Activated CD4-positive, alpha-beta memory T cell treated with anti-CD3 and anti-CD28 coated beads for 36 hours (primary cell): ENCODE measurements at regions not wholly inside any gene's neighbourhood (a gene's known extent, or its start where the extent isn't known, plus 50 kb on each side); places are given as distances from the start of the nearest gene placed in this dataset.

Source experiments
- CTCF ChIA-PET: fragments of 350-600 bp; sonication (Branson Sonifier 250); formaldehyde crosslinking; loops from one replicate; lab custom pipeline; 2021; ENCODE audit warnings: antibody characterized with exemption, inconsistent platforms; lab: Charles Lee
- POLR2A ChIA-PET: fragments of 350-600 bp; sonication (Branson Sonifier 250); formaldehyde crosslinking; loops from one replicate; lab custom pipeline; 2021; ENCODE audit warnings: antibody characterized with exemption; lab: Charles Lee
- DNase-seq: peaks from one replicate; pipeline ENCODE4 v3.0.0-alpha.2; 2020
- H3K27ac Mint-ChIP-seq: one replicate; pipeline ENCODE4 v1.8.0; 2021; ENCODE audit warnings: mixed read lengths
- H3K27me3 Mint-ChIP-seq: one replicate; pipeline ENCODE4 v1.8.0; 2021; ENCODE audit warnings: mixed read lengths
- H3K36me3 Mint-ChIP-seq: one replicate; pipeline ENCODE4 v1.8.0; 2021; ENCODE audit warnings: mixed read lengths
- H3K4me1 Mint-ChIP-seq: one replicate; pipeline ENCODE4 v1.8.0; 2021; ENCODE audit warnings: low read depth, mixed read lengths
- H3K4me3 Mint-ChIP-seq: one replicate; pipeline ENCODE4 v1.8.0; 2021; ENCODE audit warnings: mild to moderate bottlenecking, mixed read lengths
- H3K9me3 Mint-ChIP-seq: one replicate; pipeline ENCODE4 v1.8.0; 2021; ENCODE audit warnings: mixed read lengths
- intact Hi-C: fragments of 100-400 bp; cut with micrococcal nuclease; formaldehyde crosslinking; loops from one replicate; pipeline ENCODE4 v1.15.1; 2023

DNA sequence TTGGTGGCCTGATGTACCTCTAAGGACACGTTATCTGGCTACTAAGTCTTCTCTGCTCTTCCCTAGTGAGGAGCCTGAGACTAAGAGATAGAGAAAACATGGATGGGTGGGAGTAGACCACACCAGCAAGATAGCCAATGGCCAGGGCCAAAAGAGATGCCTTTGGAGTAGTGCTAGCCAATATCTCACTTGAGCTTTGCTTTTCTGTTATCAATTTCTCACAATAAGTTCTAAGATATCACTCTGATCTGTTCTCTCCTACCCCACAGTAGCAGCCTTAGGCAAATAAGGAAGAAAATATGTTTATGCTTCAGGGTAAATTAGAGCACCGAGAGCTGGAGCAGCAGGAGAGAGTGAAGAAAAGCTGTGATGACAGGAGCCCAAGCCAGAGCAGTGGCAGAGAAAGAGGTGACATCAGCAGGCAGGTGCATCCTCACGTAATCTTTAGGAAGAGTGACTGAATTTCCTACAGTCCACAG is 343.9 kb upstream of the NOCT start:
- no peak overlapping the region for H3K4me3 Mint-ChIP-seq
- H3K27ac Mint-ChIP-seq: no peak overlapping the region
- H3K27me3 Mint-ChIP-seq: no peaks in the 10 kb centered on the region
- ChIA-PET CTCF (no interaction called here), POLR2A (no interaction called here)
- no peaks in the 10 kb centered on the region for H3K36me3 Mint-ChIP-seq
- no peak for DNase-seq
- H3K4me1 Mint-ChIP-seq: no peaks in the 10 kb centered on the region
- intact Hi-C loops: no loop called here
- H3K9me3 Mint-ChIP-seq: no peaks in the 10 kb centered on the region

DNA sequence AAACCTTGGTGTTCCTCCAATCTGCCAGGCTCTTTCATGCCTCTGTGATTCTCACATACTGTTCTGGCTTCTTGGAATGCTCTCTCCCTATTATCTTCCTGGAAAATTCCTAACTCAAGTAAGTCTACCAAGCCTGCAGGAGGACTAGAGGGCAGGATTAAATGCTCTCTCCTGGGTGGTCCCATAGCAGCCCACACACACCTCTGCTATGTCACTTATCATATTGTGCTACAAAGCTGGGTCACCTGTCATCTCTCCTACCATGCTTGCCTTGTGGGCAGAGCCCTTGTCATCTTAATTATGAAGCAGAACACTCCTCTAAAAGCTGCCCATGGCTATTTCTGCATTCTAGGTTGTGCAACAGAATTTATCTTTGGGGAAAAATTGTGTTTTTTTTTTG is 344.5 kb upstream of the NOCT start:
- Mint-ChIP-seq H3K36me3 (no peaks in the 10 kb centered on the region), H3K27ac (no peak overlapping the region), H3K27me3 (no peaks in the 10 kb centered on the region), H3K4me3 (no peak overlapping the region), H3K4me1 (no peaks in the 10 kb centered on the region), H3K9me3 (no peaks in the 10 kb centered on the region)
- ChIA-PET POLR2A (no interaction called here), CTCF (interaction anchor here (0.6 kb wide), 1 partner anchor 108 kb away, joined by 3 read pairs; no protein-coding TSS in a partner anchor)
- DNase-seq: no peak
- intact Hi-C loops: no loop called here

DNA sequence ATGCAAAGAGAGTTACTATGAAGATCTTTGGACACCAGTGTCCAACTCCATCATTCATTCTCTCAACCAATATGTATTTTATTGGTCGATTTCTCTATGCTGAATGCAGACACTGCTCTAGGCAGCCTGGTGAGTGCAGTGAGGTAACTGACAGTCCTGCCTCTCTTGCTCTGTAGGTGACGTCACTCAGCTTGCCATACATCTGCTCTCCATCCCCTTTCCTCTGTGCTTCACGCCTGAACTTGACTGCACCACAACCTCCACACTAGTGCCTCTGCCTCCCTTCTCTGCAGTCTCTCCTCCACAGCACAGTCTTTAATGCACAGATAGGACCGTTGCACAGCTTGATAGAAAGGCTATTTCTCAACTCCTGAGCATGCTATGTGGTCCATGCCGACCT is 344.9 kb upstream of the NOCT start:
- Mint-ChIP-seq H3K4me3 (no peak overlapping the region), H3K27ac (no peak overlapping the region), H3K9me3 (no peaks in the 10 kb centered on the region), H3K36me3 (no peaks in the 10 kb centered on the region), H3K27me3 (no peaks in the 10 kb centered on the region), H3K4me1 (no peaks in the 10 kb centered on the region)
- DNase-seq: no peak
- POLR2A ChIA-PET: no interaction called here
- CTCF ChIA-PET: interaction anchor here (0.6 to 1.0 kb wide), 2 partner anchors 11 to 107 kb away, joined by 3 read pairs; no protein-coding TSS in a partner anchor
- intact Hi-C loops: no loop called here

DNA sequence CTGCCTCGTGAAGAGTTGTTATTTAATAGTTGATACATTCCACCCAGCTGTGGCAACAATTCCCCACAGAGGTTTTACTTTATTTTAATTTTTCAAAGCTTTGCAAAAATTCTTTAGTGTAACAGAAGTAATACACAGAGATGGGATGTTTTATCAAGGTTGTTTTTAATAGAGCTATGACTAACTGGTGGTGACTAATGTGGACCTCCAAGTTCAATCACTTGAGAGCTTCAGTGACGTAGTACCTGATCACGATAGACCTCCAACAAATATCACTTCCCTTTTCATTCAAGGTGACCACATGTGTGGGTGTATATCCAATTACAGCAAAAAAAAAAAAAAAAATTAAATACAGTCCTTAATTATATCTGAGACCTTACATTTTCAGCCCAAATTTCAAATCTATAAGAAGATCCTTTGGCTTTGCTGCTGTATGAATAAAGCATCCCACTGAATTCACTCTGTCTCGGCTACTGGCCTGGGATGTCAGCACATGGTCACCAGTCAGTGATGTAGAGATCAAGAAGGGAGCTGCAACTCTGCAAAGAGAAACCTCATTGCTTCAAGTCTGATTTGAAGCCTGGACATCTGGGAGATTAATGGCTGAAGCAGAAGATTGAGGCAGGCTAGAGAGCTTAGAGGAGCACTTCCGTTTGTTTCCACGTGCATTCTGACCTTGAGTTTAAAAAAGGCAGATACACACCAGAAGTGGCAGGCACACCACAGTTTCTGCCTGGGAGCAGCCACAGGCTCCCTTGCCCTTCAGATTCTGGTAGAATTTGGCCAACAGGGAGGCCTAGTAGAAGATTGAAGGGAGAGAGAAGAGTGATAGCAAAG is 345.9 kb upstream of the NOCT start:
- Mint-ChIP-seq H3K4me1 (no peaks in the 10 kb centered on the region), H3K4me3 (no peak overlapping the region), H3K27ac (no peak overlapping the region), H3K27me3 (no peaks in the 10 kb centered on the region), H3K36me3 (no peaks in the 10 kb centered on the region), H3K9me3 (no peaks in the 10 kb centered on the region)
- DNase-seq: no peak
- POLR2A ChIA-PET: no interaction called here
- intact Hi-C loops: no loop called here
- CTCF ChIA-PET: interaction anchor here (0.8 to 1.0 kb wide), 2 partner anchors 11 to 12 kb away, joined by 3 read pairs; no protein-coding TSS in a partner anchor

DNA sequence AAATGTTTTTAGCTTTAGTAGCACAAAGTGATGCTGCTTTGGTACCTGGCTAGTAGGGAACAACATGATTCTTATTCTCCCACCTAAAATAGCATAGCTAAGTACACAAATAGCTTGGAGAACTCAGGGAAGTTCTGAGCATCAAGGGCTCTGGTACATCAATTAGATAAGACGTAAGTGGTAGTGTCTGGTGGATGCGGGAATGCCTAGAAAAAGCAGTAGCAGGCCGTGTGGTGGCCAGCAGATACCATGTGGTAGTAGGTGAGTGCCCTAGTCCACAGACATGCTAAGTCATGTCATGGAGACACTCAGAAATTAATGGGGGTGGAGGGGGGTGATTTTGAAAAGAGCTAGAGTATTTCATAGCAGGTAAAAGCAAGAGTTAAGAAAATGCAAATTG is 347.3 kb upstream of the NOCT start:
- no peaks in the 10 kb centered on the region for H3K4me1 Mint-ChIP-seq
- H3K27ac Mint-ChIP-seq: no peak overlapping the region
- intact Hi-C loops: no loop called here
- CTCF ChIA-PET: no interaction called here
- H3K4me3 Mint-ChIP-seq: no peak overlapping the region
- POLR2A ChIA-PET: no interaction called here
- no peaks in the 10 kb centered on the region for H3K27me3 Mint-ChIP-seq
- no peaks in the 10 kb centered on the region for H3K36me3 Mint-ChIP-seq
- H3K9me3 Mint-ChIP-seq: no peaks in the 10 kb centered on the region
- DNase-seq: no peak

DNA sequence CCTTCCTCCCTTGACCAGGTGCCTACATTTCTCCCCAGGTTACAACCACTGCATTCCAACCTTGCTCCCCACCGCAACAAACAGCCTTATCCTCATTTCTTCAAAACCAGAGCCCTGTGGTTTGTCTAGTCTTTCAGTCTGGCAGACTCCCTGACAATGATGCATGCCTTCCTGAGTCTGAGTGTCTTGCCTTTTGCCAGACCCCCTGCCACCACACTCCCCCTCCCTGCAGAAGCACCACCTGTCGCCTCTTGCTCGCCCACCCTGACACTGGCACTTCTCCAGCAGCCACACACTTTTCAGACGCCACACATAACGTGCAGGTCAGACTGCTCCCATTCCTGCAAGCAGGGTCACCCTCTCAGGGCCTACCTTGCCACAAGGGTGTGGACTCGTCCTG is 349.2 kb upstream of the NOCT start:
- intact Hi-C loops: no loop called here
- CTCF ChIA-PET: no interaction called here
- no peaks in the 10 kb centered on the region for H3K36me3 Mint-ChIP-seq

DNA sequence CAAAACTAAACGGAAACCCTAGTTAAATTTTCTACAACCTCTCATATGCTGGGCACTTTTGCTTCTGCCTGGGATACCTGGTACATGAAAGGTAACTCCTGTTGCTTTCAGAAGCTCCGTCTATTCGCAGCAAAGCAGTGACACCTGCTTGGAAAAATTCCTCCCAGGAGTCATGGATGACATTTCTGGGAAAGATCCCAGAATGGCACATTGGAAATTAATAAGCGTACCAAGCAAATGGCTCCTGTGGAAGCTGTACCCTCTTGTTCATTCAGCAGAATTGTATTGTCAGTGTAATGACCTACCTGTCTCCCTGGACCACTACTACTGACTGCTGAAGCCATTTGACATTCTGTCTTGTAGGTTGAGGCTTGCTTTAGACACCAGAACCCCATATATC is 349.7 kb upstream of the NOCT start:
- CTCF ChIA-PET: no interaction called here
- H3K4me3 Mint-ChIP-seq: no peak overlapping the region
- intact Hi-C loops: no loop called here

More for the DNA sequence above, 349.2 kb upstream of the NOCT start:
- no peak overlapping the region for H3K27ac Mint-ChIP-seq
- POLR2A ChIA-PET: no interaction called here
- H3K4me1 Mint-ChIP-seq: no peaks in the 10 kb centered on the region
- DNase-seq: no peak
- H3K9me3 Mint-ChIP-seq: no peaks in the 10 kb centered on the region
- H3K27me3 Mint-ChIP-seq: no peaks in the 10 kb centered on the region
- H3K4me3 Mint-ChIP-seq: no peak overlapping the region

DNA sequence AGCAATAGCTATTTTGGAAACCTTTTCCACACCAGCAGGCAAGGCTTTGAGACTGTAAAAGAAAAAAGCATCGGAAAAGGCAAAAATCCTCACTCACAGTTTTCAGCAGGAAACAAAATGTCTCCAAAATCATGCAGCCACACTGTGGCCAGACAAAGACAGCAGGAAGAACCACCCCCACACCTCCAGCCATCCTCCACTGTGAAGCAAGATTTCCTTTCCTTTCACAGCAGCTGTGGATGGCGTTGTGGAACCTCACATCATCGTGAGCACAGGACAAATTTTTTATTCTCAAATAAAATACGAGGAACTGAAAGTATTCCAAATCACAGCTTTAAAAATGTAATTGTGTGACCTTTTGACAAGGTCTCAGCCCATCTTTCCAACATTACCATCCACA is 351.7 kb upstream of the NOCT start:
- Mint-ChIP-seq H3K27ac (no peak overlapping the region), H3K36me3 (no peaks in the 10 kb centered on the region), H3K9me3 (no peaks in the 10 kb centered on the region), H3K27me3 (no peaks in the 10 kb centered on the region), H3K4me3 (no peak overlapping the region), H3K4me1 (no peaks in the 10 kb centered on the region)
- ChIA-PET CTCF (no interaction called here), POLR2A (no interaction called here)
- intact Hi-C loops: no loop called here
- no peak for DNase-seq

More for the DNA sequence above, 349.7 kb upstream of the NOCT start:
- Mint-ChIP-seq H3K36me3 (no peaks in the 10 kb centered on the region), H3K9me3 (no peaks in the 10 kb centered on the region), H3K27ac (no peak overlapping the region), H3K4me1 (no peaks in the 10 kb centered on the region), H3K27me3 (no peaks in the 10 kb centered on the region)
- POLR2A ChIA-PET: no interaction called here
- DNase-seq: no peak

DNA sequence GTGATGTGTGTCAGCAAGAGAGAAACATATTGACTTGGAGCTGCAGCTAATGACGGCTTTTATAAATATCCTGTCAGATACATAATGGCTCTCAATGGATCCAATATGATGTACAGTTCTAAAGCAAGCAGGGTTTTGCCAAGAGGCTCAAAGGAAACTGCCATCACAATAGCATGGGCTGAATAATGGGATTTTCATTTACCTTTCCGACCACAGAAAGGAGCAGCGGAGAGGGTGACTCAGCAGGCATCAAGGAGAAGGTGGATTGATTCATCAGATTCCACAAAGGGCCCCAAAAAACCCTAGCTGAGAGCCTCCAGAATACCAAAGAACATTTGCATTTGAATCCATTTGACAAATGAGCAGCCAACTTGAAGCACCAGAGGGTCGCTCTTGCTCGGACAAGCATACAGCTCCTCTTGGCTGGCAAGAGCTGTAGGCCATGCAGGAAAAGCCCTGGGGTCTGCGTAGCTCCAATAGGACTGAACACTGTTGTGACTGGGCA is 355.7 kb upstream of the NOCT start:
- ChIA-PET CTCF (no interaction called here), POLR2A (no interaction called here)
- intact Hi-C loops: no loop called here
- Mint-ChIP-seq H3K27ac (no peak overlapping the region), H3K36me3 (no peaks in the 10 kb centered on the region), H3K9me3 (no peaks in the 10 kb centered on the region), H3K27me3 (no peaks in the 10 kb centered on the region), H3K4me3 (no peak overlapping the region), H3K4me1 (no peaks in the 10 kb centered on the region)
- no peak for DNase-seq

DNA sequence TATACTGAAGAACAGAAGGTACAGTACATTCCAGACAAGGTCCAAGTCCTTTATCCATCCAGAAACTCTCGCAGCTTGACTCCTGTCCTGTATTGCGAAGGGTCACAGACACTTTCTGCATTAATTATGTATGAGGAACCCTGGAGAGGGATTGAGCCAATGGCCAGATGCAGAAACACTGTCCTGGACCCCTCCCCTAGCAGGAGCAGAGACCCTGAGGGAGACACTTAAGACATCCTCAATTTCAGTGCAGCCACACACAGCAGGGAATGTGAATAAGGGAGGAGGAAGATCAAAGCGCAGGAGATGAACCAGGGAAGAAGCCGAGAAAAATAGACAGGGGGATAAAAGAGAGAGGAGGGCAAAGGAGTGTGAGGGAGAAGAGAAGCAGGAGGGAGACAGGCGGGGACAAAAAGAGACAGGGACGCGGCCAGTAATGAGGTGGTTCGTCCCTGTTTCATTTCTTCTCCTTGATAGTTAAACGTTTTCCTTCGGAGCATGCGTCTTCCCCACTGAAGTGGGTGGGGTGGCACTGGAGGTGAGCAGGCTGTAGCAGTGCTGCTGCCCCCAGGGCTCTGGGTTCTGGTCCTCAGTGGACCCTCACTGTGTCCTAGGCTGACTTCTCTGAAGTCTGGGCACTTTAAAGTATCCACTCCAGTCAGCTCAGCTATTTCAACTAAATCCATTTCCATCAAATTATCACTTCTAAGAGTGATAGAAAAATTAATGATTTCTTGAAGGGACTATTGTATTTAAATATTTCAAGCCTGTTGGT is 356.4 kb upstream of the NOCT start:
- POLR2A ChIA-PET: no interaction called here
- intact Hi-C loops: no loop called here
- CTCF ChIA-PET: no interaction called here
- H3K36me3 Mint-ChIP-seq: no peaks in the 10 kb centered on the region
- no peaks in the 10 kb centered on the region for H3K9me3 Mint-ChIP-seq
- no peak overlapping the region for H3K4me3 Mint-ChIP-seq
- no peaks in the 10 kb centered on the region for H3K27me3 Mint-ChIP-seq
- H3K27ac Mint-ChIP-seq: no peak overlapping the region
- DNase-seq: no peak
- H3K4me1 Mint-ChIP-seq: no peaks in the 10 kb centered on the region

DNA sequence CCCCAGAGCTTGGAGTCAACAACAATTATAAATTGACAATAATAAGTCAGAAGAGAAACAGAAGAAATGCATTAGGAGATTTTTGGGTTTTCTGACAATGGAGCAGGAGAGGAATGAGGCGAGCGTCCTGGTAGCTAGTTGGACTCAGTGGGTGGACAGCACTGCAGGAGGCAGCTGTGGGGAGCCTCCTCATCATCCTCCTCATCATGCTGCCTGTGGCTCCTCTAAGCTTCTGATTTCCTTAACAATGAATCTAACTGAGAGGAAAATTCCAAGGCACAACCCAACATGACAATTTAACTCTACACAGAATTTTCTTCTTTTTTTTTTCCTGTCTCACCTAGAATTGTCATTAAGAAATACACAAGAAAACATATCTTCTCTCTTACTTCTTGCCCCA is 357.1 kb upstream of the NOCT start:
- POLR2A ChIA-PET: no interaction called here
- H3K4me3 Mint-ChIP-seq: no peak overlapping the region
- CTCF ChIA-PET: no interaction called here
- no peaks in the 10 kb centered on the region for H3K4me1 Mint-ChIP-seq
- no peaks in the 10 kb centered on the region for H3K36me3 Mint-ChIP-seq
- no peak overlapping the region for H3K27ac Mint-ChIP-seq
- no peaks in the 10 kb centered on the region for H3K9me3 Mint-ChIP-seq
- no peaks in the 10 kb centered on the region for H3K27me3 Mint-ChIP-seq
- intact Hi-C loops: no loop called here
- no peak for DNase-seq

DNA sequence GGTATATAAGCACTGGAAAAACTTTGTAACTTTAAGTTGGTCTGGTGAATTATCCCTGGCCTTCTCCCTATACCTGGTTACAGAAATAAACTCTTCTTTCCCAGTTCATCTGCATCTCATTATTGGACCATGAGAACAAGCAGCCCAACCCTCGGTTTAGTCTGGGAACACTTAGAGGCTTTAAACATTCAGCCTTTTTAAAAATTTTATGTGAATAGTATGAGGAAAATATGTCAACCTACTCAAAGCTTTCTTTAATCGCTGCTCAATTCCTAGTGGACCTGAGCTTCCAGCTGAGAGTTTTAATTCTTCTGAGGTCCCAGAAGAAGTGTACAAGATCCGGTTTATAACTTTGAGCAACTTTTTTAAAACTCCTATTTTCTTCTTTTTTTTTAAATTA is 358.6 kb upstream of the NOCT start:
- CTCF ChIA-PET: no interaction called here
- no peaks in the 10 kb centered on the region for H3K9me3 Mint-ChIP-seq
- no peaks in the 10 kb centered on the region for H3K4me1 Mint-ChIP-seq
- no peaks in the 10 kb centered on the region for H3K36me3 Mint-ChIP-seq
- intact Hi-C loops: no loop called here
- no peak overlapping the region for H3K4me3 Mint-ChIP-seq
- H3K27ac Mint-ChIP-seq: no peak overlapping the region
- peaks cover 2% of the 10 kb centered on the region for H3K27me3 Mint-ChIP-seq
- POLR2A ChIA-PET: no interaction called here
- DNase-seq: no peak
